Muscle of leg (tissue), 3 donors: ENCODE measurements at regions not wholly inside any gene's neighbourhood (a gene's known extent, or its start where the extent isn't known, plus 50 kb on each side); places are given as distances from the start of the nearest gene placed in this dataset.

Experiments used
- DNase-seq: peaks from one replicate; pipeline ENCODE4 v3.0.0; 2013
- H3K27ac ChIP-seq: one replicate; pipeline ENCODE4 v1.5.1; 2013; ENCODE audit warnings: mild to moderate bottlenecking, low read length, control low read depth
- H3K27me3 ChIP-seq: one replicate; pipeline ENCODE4 v1.6.1; 2013; ENCODE audit warnings: low read length; ENCODE audit not compliant: control insufficient read depth, insufficient read depth
- H3K36me3 ChIP-seq: one replicate; pipeline ENCODE4 v1.6.1; 2013; ENCODE audit warnings: low read length; ENCODE audit not compliant: control insufficient read depth, insufficient read depth
- H3K4me1 ChIP-seq: one replicate; pipeline ENCODE4 v1.6.1; 2013; ENCODE audit warnings: low read length; ENCODE audit not compliant: control insufficient read depth, insufficient read depth
- H3K4me3 ChIP-seq: one replicate; pipeline ENCODE4 v1.5.1; 2013; ENCODE audit warnings: low read length, control low read depth
- H3K9me3 ChIP-seq: replicated peaks from 2 replicates; pipeline ENCODE4 v1.6.1; 2013; ENCODE audit warnings: low read depth, low read length; ENCODE audit not compliant: control insufficient read depth
- WGBS: methylation state at CpG from one replicate; pipeline ENCODE4 v1.1.5; 2013; ENCODE audit warnings: missing lambda C conversion rate; ENCODE audit not compliant: insufficient coverage; 5-methylcytosine and 5-hydroxymethylcytosine counted together

DNA sequence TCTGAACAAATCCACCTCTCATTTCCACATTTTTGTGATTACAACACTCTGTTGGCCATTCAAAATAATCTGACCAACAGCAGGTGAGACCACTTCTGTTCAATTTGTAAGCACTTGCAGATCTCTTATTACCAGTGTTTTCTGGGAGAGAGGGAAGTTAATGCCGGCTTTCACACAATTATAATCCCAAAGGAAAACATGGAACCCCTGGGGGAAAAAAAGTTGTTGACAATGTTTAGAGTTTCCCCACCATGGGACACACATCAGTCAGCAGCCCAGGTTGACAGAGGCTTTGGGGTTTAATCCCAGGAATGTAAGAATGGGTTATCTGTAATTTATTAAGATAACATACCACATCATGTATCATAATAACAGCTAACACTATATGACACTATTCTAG is 68.4 kb upstream of the TNFSF4 start:
- Histone ChIP-seq H3K27me3 (no peaks in the 10 kb centered on the region), H3K4me3 (no peak overlapping the region), H3K36me3 (no peaks in the 10 kb centered on the region), H3K4me1 (no peaks in the 10 kb centered on the region), H3K27ac (no peak overlapping the region), H3K9me3 (no peaks in the 10 kb centered on the region)
- WGBS = no CpG with 5 or more reads among the region's 1 CpG
- DNase-seq = no peak

DNA sequence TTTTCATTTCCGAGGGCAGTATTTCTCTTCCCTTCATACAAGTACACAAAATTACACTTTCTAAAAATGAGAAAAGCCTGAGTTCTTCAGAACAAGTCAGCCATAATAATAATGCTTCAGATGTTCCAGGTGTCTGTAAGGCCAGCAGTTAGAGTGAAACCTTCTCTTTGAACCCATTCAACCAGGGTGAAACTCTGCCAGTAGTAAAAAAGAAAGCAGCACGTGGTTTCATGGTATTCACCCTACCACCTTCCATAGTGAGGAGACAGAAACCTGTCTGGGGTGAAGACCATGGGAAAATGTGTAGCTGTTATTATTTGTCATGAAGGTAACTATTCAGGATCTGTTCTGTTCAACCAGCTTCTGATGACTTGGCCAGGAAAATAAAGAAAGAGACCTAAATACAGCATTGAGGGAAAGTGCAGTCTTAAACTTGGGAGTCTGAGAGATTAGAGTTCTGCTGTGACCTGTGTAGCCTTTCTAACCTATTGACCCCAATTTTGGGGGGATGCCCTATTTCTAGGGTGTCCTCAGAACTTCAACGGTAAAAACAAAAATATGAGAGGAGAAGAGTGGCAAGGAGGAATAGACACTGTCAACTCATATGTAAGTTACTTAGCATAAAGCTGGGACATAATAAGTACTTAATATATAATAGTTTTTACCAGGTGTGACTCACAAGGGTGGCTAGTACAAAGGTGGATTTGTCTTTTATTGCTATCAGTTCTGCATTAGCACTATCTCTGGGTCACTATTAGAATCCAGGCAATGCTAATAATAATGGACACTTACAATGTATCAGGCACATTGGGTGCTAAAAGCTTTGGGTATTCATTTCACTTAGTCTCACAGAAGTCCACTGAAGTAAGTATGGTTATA is 70.0 kb upstream of the TNFSF4 start:
- DNase-seq = no peak
- no peaks in the 10 kb centered on the region for H3K4me1 ChIP-seq
- no peak overlapping the region for H3K27ac ChIP-seq
- H3K36me3 ChIP-seq = no peaks in the 10 kb centered on the region
- no CpG with 5 or more reads among the region's 3 CpGs for WGBS
- no peaks in the 10 kb centered on the region for H3K9me3 ChIP-seq
- no peak overlapping the region for H3K4me3 ChIP-seq
- no peaks in the 10 kb centered on the region for H3K27me3 ChIP-seq

DNA sequence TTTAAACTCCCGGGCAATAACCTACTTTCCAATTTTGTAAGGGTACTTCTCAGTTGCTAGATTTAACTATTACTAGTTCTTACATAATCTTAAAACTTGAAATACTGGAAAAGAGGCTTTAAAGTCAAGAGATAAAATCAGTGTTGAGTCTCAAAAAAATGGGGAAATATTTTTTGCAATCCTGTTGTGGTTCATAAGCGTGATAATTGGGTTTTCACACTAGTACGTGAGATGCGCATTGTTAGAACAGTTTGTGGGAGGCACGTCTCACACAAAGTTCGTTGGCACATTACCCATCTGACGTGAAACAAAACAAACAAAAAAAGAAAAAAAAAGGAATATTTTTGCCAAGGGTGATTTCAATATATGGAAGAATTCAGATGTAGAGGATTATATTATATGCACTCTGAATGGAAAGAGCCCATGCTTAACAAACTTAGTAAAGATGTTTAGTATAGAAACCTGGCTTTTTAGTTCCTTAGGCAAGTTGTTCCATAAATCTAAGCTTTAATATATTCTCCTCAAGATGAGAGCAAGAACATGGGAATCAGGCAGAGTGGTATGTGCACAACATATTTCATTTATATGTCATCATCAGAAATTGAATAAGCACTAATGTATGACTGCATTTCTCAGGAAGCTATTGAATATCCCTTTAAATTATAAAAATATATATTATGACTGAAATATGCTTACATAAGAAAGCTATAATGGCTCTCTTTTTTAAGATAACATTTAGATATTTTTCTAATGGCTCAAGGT is 73.9 kb upstream of the TNFSF4 start:
- 82% methylated on average over 3 of the region's 7 CpGs for whole genome bisulfite sequencing
- no peaks in the 10 kb centered on the region for H3K4me1 ChIP-seq
- DNase-seq = no peak

DNA sequence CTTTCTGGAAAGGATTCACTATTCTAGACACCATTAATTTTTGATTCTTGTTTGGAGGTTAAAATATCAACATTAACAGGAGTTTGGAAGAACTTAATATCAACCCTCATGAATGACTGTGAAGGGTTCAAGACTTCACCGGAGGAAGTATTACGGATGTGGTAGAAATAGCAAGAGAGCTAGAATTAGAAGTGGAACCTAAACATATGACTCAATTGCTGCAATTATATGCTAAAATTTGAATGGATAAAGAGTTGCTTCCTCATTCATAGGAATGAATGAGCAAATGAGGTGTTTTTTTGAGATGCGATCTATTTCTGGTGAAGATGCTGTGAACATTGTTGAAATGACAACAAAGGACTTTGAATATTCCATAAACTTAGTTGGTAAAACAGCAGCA is 77.9 kb upstream of the TNFSF4 start:
- H3K4me1 ChIP-seq = no peaks in the 10 kb centered on the region
- 83% methylated on average over 1 of the region's 3 CpGs for WGBS
- H3K4me3 ChIP-seq = no peak overlapping the region
- H3K27ac ChIP-seq = no peak overlapping the region
- no peaks in the 10 kb centered on the region for H3K9me3 ChIP-seq
- H3K36me3 ChIP-seq = no peaks in the 10 kb centered on the region
- no peaks in the 10 kb centered on the region for H3K27me3 ChIP-seq
- DNase-seq = no peak

More for the DNA sequence above, 73.9 kb upstream of the TNFSF4 start:
- Histone ChIP-seq H3K27ac (no peak overlapping the region), H3K36me3 (no peaks in the 10 kb centered on the region), H3K9me3 (no peaks in the 10 kb centered on the region), H3K27me3 (no peaks in the 10 kb centered on the region), H3K4me3 (no peak overlapping the region)

DNA sequence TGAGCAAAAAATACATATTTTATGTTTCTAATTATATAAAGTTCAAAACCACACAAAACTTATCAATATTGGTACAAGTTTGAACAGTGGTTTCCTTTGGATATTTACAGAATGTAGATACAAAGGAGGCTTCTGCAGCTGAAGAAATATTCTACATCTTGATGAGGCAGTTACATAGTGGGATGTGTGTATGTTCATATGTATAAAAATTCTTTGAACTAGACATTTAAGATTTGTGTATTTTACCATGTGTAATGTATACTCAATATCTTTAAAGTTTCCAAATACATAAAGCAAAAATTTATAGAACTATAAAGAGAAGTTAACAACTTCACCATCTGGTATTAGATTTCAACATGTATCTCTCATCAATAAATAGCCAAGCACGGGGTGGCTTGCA is 80.7 kb upstream of the TNFSF4 start:
- DNase-seq = no peak
- Histone ChIP-seq H3K27me3 (no peaks in the 10 kb centered on the region), H3K4me3 (no peak overlapping the region), H3K36me3 (no peaks in the 10 kb centered on the region), H3K9me3 (no peaks in the 10 kb centered on the region), H3K4me1 (no peaks in the 10 kb centered on the region), H3K27ac (no peak overlapping the region)
- WGBS = no CpG with 5 or more reads among the region's 1 CpG

DNA sequence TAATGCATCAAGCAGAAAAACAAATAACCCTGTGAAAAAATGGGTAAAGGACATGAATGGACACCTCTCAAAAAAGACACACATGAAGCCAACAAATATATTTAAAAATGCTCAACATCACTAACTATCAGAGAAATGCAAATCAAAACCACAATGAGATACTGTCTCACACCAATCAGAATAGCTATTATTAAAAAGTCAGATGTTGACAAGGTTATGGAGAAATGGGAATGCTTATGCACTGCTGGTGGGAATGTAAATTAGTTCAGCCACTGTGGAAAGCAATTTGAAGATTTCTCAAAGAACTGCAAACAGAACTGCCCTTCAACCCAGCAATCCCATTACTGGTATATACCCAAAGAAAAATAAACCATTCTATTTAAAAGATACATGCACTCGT is 86.6 kb upstream of the TNFSF4 start:
- no peaks in the 10 kb centered on the region for H3K9me3 ChIP-seq
- no CpG with 5 or more reads among the region's 1 CpG for WGBS
- no peaks in the 10 kb centered on the region for H3K27me3 ChIP-seq
- H3K27ac ChIP-seq = no peak overlapping the region
- DNase-seq = no peak
- no peaks in the 10 kb centered on the region for H3K4me1 ChIP-seq
- H3K4me3 ChIP-seq = no peak overlapping the region
- H3K36me3 ChIP-seq = no peaks in the 10 kb centered on the region

DNA sequence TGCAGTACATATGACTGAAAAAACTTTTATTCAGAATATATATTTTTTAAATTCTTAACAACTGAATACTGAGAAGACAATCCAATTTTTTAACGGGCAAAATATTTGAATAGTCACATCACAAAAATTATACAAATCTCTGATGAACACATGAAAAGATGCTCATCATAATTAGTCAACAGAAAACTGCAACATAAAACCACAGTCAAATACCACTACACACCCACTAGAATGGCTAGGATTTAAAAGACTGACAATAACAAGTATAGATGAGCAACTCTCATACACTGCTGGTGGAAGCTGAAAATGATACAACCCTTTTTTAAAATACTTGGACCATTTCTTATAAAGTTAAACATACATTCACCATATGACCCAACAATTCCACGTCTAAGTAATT is 87.7 kb upstream of the TNFSF4 start:
- no peaks in the 10 kb centered on the region for H3K36me3 ChIP-seq
- H3K4me3 ChIP-seq = no peak overlapping the region
- H3K27me3 ChIP-seq = no peaks in the 10 kb centered on the region
- WGBS = no CpG with 5 or more reads among the region's 2 CpGs
- no peaks in the 10 kb centered on the region for H3K9me3 ChIP-seq
- no peak for DNase-seq
- no peaks in the 10 kb centered on the region for H3K4me1 ChIP-seq
- H3K27ac ChIP-seq = no peak overlapping the region

DNA sequence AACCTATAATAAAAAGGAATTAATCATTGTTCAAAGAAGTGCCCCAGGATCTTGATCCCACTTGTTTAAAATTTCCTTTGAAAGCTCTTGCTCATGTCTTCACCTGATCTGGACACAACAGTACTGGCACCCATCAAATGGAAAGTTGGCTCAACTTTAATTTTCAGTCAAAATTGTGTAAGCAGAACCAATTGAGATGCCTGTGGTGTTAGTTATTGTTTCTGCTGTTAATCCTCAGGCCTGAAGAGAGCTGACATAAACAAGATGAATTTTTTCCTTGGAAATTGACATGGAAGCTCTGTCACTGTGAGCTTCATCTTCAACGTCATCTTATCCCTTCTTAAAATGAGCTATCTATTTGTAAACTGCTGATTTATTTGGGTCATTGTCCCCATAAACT is 88.3 kb upstream of the TNFSF4 start:
- H3K9me3 ChIP-seq = no peaks in the 10 kb centered on the region
- H3K4me1 ChIP-seq = no peaks in the 10 kb centered on the region
- H3K4me3 ChIP-seq = no peak overlapping the region
- no peak for DNase-seq
- WGBS = no CpG with 5 or more reads among the region's 1 CpG
- H3K27ac ChIP-seq = no peak overlapping the region
- no peaks in the 10 kb centered on the region for H3K36me3 ChIP-seq
- no peaks in the 10 kb centered on the region for H3K27me3 ChIP-seq

DNA sequence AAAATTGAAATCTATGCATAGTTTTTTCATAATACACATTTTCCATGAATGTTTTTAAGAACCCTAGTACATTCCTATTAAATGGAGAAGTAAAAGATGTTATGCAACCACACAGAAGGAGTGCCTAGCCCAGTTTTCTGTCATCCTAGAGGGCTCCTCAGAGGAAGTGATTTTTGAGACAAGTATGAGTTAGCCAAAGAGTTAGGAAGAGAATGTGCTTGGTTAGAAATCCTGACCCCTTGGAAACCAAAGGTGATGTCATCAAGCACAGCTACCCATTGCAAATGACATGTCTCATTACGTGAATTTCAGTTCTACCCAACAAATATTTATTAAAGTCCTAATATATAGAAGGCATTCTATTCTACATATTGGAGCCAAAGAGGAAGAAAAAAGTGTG is 88.9 kb upstream of the TNFSF4 start:
- Histone ChIP-seq H3K36me3 (no peaks in the 10 kb centered on the region), H3K4me1 (no peaks in the 10 kb centered on the region), H3K4me3 (no peak overlapping the region), H3K27me3 (no peaks in the 10 kb centered on the region), H3K27ac (no peak overlapping the region), H3K9me3 (no peaks in the 10 kb centered on the region)
- DNase-seq = peak; percentile 6
- no CpG with 5 or more reads among the region's 1 CpG for WGBS

DNA sequence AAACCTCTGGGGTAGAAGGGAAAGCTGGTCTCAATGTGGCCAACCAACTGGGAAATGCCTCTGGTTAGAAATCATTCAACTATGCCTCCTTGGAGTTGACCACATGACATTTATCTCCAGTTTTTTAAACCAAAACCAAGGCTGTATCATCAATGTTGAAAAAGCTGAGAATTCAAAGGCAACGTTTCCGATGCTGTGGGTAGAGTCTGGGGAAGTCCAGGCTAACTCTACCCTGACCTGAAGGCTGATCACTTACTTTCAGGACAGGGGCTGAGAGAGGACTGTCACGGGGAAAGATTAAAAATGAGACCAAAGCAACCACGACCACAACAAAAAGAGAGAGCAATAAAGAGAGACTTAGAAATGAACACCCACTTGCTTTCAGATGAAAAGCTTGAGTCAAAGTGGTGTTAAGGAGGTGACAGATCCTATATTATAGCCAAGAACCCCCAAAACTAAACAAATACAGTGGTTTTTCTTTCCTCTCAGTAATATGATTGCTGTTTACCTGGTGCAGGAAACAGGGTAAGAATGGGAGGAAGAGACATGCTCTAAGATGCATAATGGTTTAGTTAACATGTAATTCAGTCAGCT is 90.8 kb upstream of the TNFSF4 start:
- Histone ChIP-seq H3K27me3 (no peaks in the 10 kb centered on the region), H3K9me3 (no peaks in the 10 kb centered on the region), H3K27ac (no peak overlapping the region), H3K4me3 (no peak overlapping the region), H3K36me3 (no peaks in the 10 kb centered on the region), H3K4me1 (no peaks in the 10 kb centered on the region)
- DNase-seq = no peak
- no CpG with 5 or more reads among the region's 4 CpGs for WGBS
